HepG2 (cell line): ENCODE measurements at regions not wholly inside any gene's neighbourhood (a gene's known extent, or its start where the extent isn't known, plus 50 kb on each side); places are given as distances from the start of the nearest gene placed in this dataset.

Source experiments
- NFE2 ChIP-seq: sonication (generic); formaldehyde crosslinking; IDR thresholded peaks from 2 replicates; pipeline ENCODE4 v1.4.0; 2020; ENCODE audit warnings: missing genetic modification reagents
- PHF5A ChIP-seq: IDR thresholded peaks from one replicate; pipeline ENCODE4 v1.6.1; 2018; ENCODE audit warnings: low read depth, missing genetic modification reagents; ENCODE audit not compliant: unreplicated experiment
- TFAP4 ChIP-seq: sonication (generic); IDR thresholded peaks from 2 replicates; pipeline ENCODE4 v1.6.1; 2016; ENCODE audit warnings: low read depth, borderline replicate concordance
- ZBTB7B ChIP-seq: sonication (generic); formaldehyde crosslinking; IDR thresholded peaks from 2 replicates; pipeline ENCODE4 v1.4.0; 2020; ENCODE audit warnings: missing genetic modification reagents
- ZFYVE20 ChIP-seq: sonication (generic); formaldehyde crosslinking; IDR thresholded peaks from 2 replicates; pipeline ENCODE4 v1.8.0; 2023; ENCODE audit warnings: low read depth, mild to moderate bottlenecking, moderate library complexity, missing genetic modification reagents, borderline replicate concordance
- ZNF318 ChIP-seq: sonication (generic); formaldehyde crosslinking; IDR thresholded peaks from 2 replicates; pipeline ENCODE4 v1.4.0; 2020; ENCODE audit warnings: mild to moderate bottlenecking, missing genetic modification reagents
- TF ChIP-seq, protein P1 (sequence below): sonication (generic); formaldehyde crosslinking; IDR thresholded peaks from 2 replicates; pipeline ENCODE4 v1.8.1; 2023; ENCODE audit warnings: mild to moderate bottlenecking, missing genetic modification reagents

GRCh38 chr13:22495819-22496218 lies 685.0 kb upstream of the SGCG start (continued):
- TF ChIP-seq PHF5A (CRISPR knock-in tag) (no peak), TFAP4 (no peak), NFE2 (CRISPR knock-in tag) (no peak), ZBTB7B (CRISPR knock-in tag) (no peak), ZFYVE20 (CRISPR knock-in tag) (no peak), ZNF318 (no peak)
- TF ChIP-seq, protein P1, sequence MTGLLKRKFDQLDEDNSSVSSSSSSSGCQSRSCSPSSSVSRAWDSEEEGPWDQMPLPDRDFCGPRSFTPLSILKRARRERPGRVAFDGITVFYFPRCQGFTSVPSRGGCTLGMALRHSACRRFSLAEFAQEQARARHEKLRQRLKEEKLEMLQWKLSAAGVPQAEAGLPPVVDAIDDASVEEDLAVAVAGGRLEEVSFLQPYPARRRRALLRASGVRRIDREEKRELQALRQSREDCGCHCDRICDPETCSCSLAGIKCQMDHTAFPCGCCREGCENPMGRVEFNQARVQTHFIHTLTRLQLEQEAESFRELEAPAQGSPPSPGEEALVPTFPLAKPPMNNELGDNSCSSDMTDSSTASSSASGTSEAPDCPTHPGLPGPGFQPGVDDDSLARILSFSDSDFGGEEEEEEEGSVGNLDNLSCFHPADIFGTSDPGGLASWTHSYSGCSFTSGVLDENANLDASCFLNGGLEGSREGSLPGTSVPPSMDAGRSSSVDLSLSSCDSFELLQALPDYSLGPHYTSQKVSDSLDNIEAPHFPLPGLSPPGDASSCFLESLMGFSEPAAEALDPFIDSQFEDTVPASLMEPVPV (CRISPR knock-in tag) = no peak
